ENCODE measurements at regions not wholly inside any gene's neighbourhood (a gene's known extent, or its start where the extent isn't known, plus 50 kb on each side); places are given as distances from the start of the nearest gene placed in this dataset.

GRCh38 chr10:124249812-124250432 lies 156.5 kb upstream of the CHST15 start:
- no peak for DNase-seq (ENCODE audit: low read depth, low spot score)
- H3K4me3 ChIP-seq (ENCODE audit: low read depth, low read length) = no peak overlapping the region
- in situ Hi-C loops (cut with HindIII; ENCODE audit: low sequenced_read_pairs) = no loop called here
- peak; percentile 22 for TF ChIP-seq CTCF (IDR thresholded peaks at IDR 0.05; ENCODE audit: low read depth, low read length)

- H3K4me3 ChIP-seq (ENCODE audit: low read depth, low read length) = no peak overlapping the region
- DNase-seq (ENCODE audit: low read depth, low spot score) = no peak
- in situ Hi-C loops (cut with HindIII; ENCODE audit: low sequenced_read_pairs) = no loop called here
- no peak for TF ChIP-seq CTCF (IDR thresholded peaks at IDR 0.05; ENCODE audit: low read depth, low read length)
These were observed 155.8 kb upstream of the CHST15 start for GRCh38 chr10:124249196-124249595.

GRCh38 chr10:124248056-124249045 lies 155.0 kb upstream of the CHST15 start:
- no peak for TF ChIP-seq CTCF (IDR thresholded peaks at IDR 0.05; ENCODE audit: low read depth, low read length)
- in situ Hi-C loops (cut with HindIII; ENCODE audit: low sequenced_read_pairs) = no loop called here
- DNase-seq (ENCODE audit: low read depth, low spot score) = no peak
- H3K4me3 ChIP-seq (ENCODE audit: low read depth, low read length) = no peak overlapping the region

GRCh38 chr10:124245806-124246440 lies 152.5 kb upstream of the CHST15 start:
- TF ChIP-seq CTCF (IDR thresholded peaks at IDR 0.05; ENCODE audit: low read depth, low read length) = no peak
- DNase-seq (ENCODE audit: low read depth, low spot score) = no peak
- in situ Hi-C loops (cut with HindIII; ENCODE audit: low sequenced_read_pairs) = no loop called here
- H3K4me3 ChIP-seq (ENCODE audit: low read depth, low read length) = no peak overlapping the region

- no peak overlapping the region for H3K4me3 ChIP-seq (ENCODE audit: low read depth, low read length)
- no peak for DNase-seq (ENCODE audit: low read depth, low spot score)
- in situ Hi-C loops (cut with HindIII; ENCODE audit: low sequenced_read_pairs) = no loop called here
- no peak for TF ChIP-seq CTCF (IDR thresholded peaks at IDR 0.05; ENCODE audit: low read depth, low read length)
These were observed 151.8 kb upstream of the CHST15 start for GRCh38 chr10:124245191-124245590.

- in situ Hi-C loops (cut with HindIII; ENCODE audit: low sequenced_read_pairs) = no loop called here
- H3K4me3 ChIP-seq (ENCODE audit: low read depth, low read length) = no peak overlapping the region
- no peak for TF ChIP-seq CTCF (IDR thresholded peaks at IDR 0.05; ENCODE audit: low read depth, low read length)
- DNase-seq (ENCODE audit: low read depth, low spot score) = no peak
These were observed 151.0 kb upstream of the CHST15 start for GRCh38 chr10:124244256-124244877.

Data from astrocyte of the spinal cord (primary cell).